HG02973 (cell line): ENCODE measurements at regions not wholly inside any gene's neighbourhood (a gene's known extent, or its start where the extent isn't known, plus 50 kb on each side); places are given as distances from the start of the nearest gene placed in this dataset.

ENCODE experiments used
- ATAC-seq: cut with Tn5 transposase; IDR thresholded peaks from one replicate; pipeline ENCODE4 v1.9.1; 2021; ENCODE audit warnings: moderate library complexity; ENCODE audit not compliant: unreplicated experiment

GRCh38 chr10:29238523-29239135 is 50.2 kb upstream of the LYZL1 start:
- ATAC-seq: no peak
